Urinary bladder (tissue), 3 donors: ENCODE measurements at regions not wholly inside any gene's neighbourhood (a gene's known extent, or its start where the extent isn't known, plus 50 kb on each side); places are given as distances from the start of the nearest gene placed in this dataset.

Source experiments
- DNase-seq: peaks from one replicate; pipeline ENCODE4 v3.0.0-alpha.2; 2015; ENCODE audit errors: extremely low spot score
- H3K27ac ChIP-seq: one replicate; pipeline ENCODE4 v1.5.1; 2013; ENCODE audit warnings: low read depth, mild to moderate bottlenecking, moderate library complexity
- H3K36me3 ChIP-seq: one replicate; pipeline ENCODE4 v1.6.1; 2013; ENCODE audit warnings: mild to moderate bottlenecking, moderate library complexity; ENCODE audit not compliant: insufficient read depth
- H3K4me1 ChIP-seq: one replicate; pipeline ENCODE4 v1.6.1; 2013; ENCODE audit warnings: mild to moderate bottlenecking, moderate library complexity; ENCODE audit not compliant: insufficient read depth
- H3K4me3 ChIP-seq: one replicate; pipeline ENCODE4 v1.5.1; 2013; ENCODE audit warnings: low read depth, low read length
- WGBS: extraction: QIAGEN DNeasy Blood & Tissue Kit; methylation state at CpG from one replicate; pipeline ENCODE4 v1.1.7; 2013; 5-methylcytosine and 5-hydroxymethylcytosine counted together
- donor health status: healthy with polysubstance abuse.
- donor health status: healthy.

DNA sequence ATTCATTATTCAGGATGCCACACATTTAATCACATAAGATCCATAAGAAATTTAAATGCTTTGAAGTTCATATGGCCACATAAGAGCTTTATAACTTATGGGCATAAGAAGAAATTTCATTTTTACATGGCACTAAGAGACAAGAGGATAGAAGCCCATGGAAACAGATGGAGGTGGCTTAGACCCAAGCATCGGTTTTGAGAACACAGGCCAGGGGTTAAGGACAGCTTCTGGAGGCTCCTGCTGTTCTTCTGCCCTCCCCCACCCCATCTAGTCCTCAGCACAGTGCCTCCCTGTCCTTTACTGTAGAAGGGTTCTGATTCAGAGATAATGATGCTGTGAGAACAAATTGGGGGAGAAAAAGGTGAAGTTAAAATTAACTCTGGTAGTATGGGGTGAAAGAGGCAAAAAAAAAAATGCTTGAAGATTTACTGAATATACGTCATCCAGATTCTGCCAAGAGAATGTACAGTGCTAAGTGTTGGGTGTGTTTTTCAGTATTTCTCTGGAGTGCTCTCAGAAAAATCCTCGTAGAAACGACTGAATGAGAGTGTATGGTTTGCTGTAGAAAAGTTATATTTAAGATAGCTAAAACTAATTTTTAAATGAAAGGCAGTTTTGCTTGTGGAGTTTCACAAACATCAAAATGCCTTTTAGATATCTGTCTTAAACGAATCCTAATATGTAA, 539.7 kb downstream of the QKI start:
- Histone ChIP-seq H3K4me1 (no peaks in the 10 kb centered on the region), H3K27ac (no peak overlapping the region), H3K4me3 (no peak overlapping the region), H3K36me3 (no peaks in the 10 kb centered on the region)
- 79% methylated on average over 5 of the region's 5 CpGs for WGBS
- no peak for DNase-seq

DNA sequence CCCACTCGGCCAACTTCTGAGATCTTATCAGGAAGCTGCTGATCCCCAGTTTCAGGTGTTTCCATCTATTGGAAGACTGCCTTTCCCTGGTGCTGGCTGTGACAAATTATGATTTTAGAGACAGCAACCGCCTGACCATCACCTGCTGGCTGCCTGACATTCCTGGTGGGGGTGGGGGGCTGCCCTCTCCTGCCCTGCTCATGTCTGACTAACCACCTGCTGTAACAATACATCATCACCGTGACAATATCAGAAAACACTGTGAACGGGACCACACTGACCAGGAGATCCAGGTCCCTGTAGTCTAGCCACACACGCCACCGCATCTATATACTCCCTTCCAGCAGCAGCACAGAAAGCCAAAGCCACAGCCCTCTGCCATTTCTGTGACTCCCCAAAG, 537.5 kb downstream of the QKI start:
- Histone ChIP-seq H3K4me1 (no peaks in the 10 kb centered on the region), H3K36me3 (no peaks in the 10 kb centered on the region), H3K4me3 (no peak overlapping the region), H3K27ac (no peak overlapping the region)
- 92% methylated on average over 6 of the region's 6 CpGs for WGBS
- DNase-seq = no peak

DNA sequence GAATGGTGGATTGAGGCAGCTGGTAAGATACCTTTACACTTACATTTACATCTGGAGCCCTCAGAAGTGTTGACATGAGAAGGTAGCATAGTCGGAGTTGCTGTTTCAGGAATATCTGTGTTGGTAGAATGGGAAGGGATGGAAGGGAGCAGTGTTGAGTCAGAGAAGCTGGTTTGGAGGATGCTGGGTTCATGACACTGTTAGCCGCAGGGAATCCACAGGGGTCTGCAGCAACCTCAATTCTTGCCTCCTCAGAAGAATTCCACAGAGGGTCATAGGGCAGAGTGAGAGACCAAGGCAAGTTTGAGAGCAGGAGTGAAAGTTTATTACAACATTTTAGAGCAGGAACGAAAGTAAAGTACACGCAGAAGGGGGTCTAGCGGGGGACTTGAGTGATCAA, 536.8 kb downstream of the QKI start:
- 95% methylated on average over 5 of the region's 5 CpGs for WGBS
- DNase-seq = no peak
- H3K27ac ChIP-seq = no peak overlapping the region
- no peaks in the 10 kb centered on the region for H3K36me3 ChIP-seq
- no peaks in the 10 kb centered on the region for H3K4me1 ChIP-seq
- H3K4me3 ChIP-seq = no peak overlapping the region

DNA sequence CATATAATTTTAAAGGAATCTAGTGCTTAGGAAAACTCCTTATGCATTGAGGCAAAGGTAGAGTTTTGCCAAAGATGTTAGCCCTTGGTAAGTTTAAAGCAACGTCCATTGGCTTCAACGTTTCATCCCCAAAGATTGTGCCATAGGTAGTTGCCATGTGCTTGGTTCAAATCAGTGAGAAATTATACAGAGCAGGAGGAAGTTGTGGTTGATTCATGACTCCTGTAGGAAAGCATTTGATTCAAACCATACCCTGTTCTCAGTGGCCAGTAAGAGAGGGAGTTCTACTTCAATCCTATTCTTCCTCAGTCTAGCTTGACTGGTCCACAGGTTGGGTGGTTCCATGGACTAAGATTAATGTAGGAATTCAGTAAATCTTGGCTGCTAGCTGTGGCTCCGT, 535.6 kb downstream of the QKI start:
- 84% methylated on average over 3 of the region's 3 CpGs for WGBS
- no peaks in the 10 kb centered on the region for H3K4me1 ChIP-seq
- no peak overlapping the region for H3K27ac ChIP-seq
- no peak for DNase-seq
- no peak overlapping the region for H3K4me3 ChIP-seq
- H3K36me3 ChIP-seq = no peaks in the 10 kb centered on the region

DNA sequence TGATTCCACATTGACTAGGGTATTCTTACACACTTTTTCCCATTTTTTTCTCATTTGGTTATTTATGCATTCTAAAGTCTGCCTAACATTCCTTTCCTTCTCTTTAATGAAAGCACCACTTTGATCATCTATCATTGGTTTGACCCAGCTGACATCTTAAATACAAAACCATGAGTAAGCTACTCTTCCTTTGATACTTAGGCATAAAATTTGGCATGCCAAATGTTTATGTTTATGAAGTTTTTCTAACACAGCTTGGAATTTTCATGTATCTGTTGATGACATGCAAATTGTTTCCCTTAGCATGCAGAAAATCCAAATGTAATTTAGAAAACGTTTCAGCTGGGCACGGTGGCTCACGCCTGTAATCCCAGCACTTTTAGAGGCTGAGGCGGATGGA, 534.9 kb downstream of the QKI start:
- DNase-seq = no peak
- Histone ChIP-seq H3K27ac (no peak overlapping the region), H3K4me3 (no peak overlapping the region), H3K4me1 (no peaks in the 10 kb centered on the region), H3K36me3 (no peaks in the 10 kb centered on the region)
- 74% methylated on average over 4 of the region's 4 CpGs for WGBS

DNA sequence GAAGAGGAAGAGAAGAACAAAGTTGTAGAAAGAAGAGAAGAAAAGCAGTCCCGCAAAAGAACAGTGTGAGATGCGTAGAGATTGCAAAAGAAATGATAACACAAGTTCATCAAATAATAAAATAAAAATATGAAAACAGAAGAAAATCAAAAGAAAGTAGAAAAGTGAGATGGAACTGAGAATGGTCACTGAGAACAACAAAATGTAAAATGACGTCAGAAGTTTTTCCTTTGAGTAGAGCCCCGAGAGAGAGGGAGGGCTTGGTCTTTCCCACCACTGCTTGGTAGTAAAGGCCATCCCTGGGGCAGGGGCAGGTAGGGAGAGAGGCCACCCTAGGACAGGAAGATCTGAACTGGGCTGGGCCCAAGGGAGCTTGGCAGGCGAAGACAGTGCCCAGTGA, 533.7 kb downstream of the QKI start:
- DNase-seq = no peak
- H3K4me3 ChIP-seq = no peak overlapping the region
- WGBS = 80% methylated on average over 5 of the region's 5 CpGs
- no peaks in the 10 kb centered on the region for H3K36me3 ChIP-seq
- no peak overlapping the region for H3K27ac ChIP-seq
- no peaks in the 10 kb centered on the region for H3K4me1 ChIP-seq

DNA sequence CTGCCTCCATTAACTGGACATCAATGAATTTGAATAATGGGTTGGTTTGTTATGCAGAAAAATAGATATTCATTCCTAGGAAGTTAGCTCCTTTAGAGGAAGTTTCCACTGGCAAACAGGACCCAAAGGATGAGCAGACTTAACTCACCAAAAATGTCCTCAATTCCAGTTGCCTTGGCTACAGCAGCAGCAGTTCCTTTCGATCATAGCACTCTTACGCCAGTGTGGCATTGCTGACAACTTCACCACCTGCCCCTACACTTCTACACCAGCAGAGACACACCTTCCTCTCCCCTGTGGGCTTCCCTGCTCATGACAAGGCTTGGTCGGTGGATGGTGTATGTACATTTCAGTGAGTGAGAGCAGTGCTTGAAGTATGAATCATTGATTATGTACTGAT, 532.8 kb downstream of the QKI start:
- Histone ChIP-seq H3K27ac (no peak overlapping the region), H3K4me3 (no peak overlapping the region), H3K4me1 (no peaks in the 10 kb centered on the region), H3K36me3 (no peaks in the 10 kb centered on the region)
- WGBS = 84% methylated on average over 3 of the region's 3 CpGs
- no peak for DNase-seq

DNA sequence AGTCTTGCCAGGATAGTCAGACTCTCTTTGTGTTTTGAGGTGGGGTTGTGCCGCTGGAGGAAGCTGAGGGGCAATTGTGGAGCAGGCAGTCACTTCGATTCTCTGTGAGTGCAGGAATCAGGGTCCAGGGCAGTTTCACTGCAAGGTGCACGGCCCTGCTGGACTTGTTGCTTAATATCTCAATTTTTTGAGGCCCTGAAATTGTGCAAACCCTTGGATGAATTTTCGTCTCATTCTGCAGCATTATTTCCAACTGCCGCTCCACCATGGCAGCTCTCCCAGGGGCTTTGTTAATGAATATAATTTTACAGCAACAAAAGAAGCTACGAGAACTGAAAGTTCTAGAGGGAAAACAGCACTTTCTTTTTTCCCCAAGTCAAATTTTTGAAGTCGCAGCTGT, 531.9 kb downstream of the QKI start:
- DNase-seq = no peak
- Histone ChIP-seq H3K4me1 (no peaks in the 10 kb centered on the region), H3K4me3 (no peak overlapping the region), H3K27ac (no peak overlapping the region), H3K36me3 (no peaks in the 10 kb centered on the region)
- 72% methylated on average over 7 of the region's 7 CpGs for whole genome bisulfite sequencing

DNA sequence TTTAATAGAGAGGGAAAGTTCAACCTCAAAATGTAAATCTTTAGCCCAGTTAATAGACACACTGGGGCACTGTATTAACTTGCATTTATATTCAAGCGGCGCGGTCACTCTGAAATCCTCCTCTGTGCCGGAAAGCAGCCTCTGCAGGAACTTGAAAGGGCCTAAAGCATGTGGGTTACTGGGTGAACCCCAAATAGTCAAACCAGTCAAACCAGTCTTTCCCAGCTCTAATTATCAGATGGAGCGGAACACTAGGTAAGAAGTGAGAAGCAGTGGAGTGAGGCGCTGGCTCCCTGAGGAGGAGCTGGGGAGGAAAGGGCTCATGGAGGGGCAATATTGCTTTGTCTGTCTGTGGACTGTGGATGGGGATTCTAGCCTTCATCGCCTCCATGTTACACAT, 531.3 kb downstream of the QKI start:
- 81% methylated on average over 7 of the region's 7 CpGs for WGBS
- peak; percentile 72 for DNase-seq
- no peaks in the 10 kb centered on the region for H3K36me3 ChIP-seq
- H3K4me3 ChIP-seq = no peak overlapping the region
- H3K27ac ChIP-seq = no peak overlapping the region
- no peaks in the 10 kb centered on the region for H3K4me1 ChIP-seq

DNA sequence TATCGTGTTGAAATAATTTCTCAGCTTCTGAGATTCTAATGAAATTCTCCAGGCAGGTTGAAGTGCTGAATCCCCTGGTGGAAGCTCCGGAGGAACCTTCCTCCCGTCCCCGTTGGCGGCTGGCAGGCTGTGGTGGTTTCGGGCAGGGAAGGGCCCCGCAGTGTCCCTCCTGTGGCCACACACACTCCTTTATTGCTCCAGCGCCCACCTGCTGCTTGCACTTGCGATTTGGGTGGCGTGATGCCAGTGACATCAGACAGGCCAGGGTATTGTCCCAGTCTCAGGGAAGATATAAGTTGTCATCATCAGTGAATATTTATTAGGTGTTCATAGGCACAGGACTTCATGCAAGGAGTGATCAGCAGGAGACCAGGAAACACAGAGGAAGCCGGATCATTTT, 530.4 kb downstream of the QKI start:
- Histone ChIP-seq H3K27ac (no peak overlapping the region), H3K36me3 (no peaks in the 10 kb centered on the region), H3K4me3 (no peak overlapping the region), H3K4me1 (no peaks in the 10 kb centered on the region)
- 54% methylated on average over 11 of the region's 11 CpGs for WGBS
- DNase-seq = no peak

DNA sequence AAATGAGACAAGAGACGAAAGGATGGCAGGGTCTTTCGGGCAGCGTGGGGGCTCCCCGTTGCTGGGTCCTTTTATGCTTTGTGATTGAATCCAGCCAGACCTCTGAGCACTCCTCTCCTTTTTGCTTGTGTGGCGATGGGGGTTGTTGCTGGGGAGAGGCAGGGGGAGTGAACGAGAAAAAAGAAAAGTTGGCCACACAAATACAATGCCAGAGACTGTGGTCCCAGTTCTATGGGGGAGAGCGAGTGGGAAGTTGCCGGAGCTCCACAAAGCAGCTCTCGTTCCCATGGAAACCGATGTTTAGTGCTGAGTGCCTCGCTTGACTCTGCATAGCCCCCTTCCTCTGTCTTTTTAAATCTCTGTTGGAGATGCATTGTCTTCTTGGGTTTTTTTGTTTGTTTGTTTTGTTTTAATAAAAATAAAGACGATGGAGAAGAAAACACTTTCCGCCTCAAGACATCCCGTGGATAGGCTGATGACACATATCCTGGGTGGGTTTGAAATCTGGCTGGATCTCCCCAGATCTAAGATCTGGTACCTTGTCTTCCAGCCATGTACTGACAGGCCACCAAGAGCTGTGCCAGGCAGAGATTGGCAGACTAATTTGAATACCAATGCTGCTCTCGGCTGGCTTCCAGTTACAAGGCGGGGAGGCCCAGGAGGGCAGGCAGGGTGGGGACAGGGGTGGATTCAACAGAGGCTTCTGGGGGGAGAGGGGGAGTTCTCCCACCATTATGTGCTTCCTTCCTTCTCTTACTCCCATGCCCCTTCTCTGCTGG, 529.3 kb downstream of the QKI start:
- Histone ChIP-seq H3K4me1 (no peaks in the 10 kb centered on the region), H3K4me3 (no peak overlapping the region), H3K27ac (no peak overlapping the region), H3K36me3 (no peaks in the 10 kb centered on the region)
- DNase-seq = peak; percentile 58
- 18% methylated on average over 16 of the region's 16 CpGs for WGBS

DNA sequence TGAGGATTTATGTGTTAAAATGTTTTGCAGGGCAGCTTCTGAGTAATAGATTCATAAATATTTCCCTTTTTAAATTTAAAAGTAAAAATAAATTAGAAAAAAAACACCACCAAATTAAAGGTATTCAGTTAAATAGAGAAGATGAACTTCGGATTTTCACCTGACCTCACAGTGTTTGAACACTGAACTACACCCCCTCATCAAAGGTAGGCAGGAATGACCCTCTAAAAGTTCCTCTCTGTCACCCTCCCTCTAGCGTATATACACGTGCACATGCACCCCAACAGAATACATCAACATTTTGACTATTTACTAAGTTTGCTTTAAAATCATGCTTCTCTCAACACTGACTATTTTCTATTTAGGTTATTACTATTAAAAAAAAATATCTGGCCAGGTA, 528.3 kb downstream of the QKI start:
- WGBS = 48% methylated on average over 3 of the region's 3 CpGs
- no peaks in the 10 kb centered on the region for H3K36me3 ChIP-seq
- no peak overlapping the region for H3K4me3 ChIP-seq
- no peak for DNase-seq
- no peaks in the 10 kb centered on the region for H3K4me1 ChIP-seq
- H3K27ac ChIP-seq = no peak overlapping the region

DNA sequence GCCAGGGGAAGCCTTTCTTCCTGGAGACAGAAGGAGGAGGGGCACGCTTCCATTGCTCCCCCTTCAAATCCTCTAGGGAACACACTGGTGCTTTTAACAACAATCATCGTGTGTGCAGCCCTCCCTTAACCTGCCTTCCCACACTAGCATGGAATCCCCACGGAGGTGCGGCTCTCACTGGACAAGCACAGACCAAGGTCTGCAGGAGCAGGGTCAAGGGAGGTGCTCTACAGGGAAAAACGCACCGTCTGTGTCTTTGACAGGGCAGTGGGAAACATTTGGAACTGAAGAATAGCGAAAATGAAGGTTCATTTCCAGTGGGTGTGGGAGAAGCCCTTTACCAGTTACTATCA, 527.1 kb downstream of the QKI start:
- H3K27ac ChIP-seq = no peak overlapping the region
- no peaks in the 10 kb centered on the region for H3K4me1 ChIP-seq
- H3K4me3 ChIP-seq = no peak overlapping the region
- H3K36me3 ChIP-seq = no peaks in the 10 kb centered on the region
- WGBS = 51% methylated on average over 7 of the region's 7 CpGs
- no peak for DNase-seq

DNA sequence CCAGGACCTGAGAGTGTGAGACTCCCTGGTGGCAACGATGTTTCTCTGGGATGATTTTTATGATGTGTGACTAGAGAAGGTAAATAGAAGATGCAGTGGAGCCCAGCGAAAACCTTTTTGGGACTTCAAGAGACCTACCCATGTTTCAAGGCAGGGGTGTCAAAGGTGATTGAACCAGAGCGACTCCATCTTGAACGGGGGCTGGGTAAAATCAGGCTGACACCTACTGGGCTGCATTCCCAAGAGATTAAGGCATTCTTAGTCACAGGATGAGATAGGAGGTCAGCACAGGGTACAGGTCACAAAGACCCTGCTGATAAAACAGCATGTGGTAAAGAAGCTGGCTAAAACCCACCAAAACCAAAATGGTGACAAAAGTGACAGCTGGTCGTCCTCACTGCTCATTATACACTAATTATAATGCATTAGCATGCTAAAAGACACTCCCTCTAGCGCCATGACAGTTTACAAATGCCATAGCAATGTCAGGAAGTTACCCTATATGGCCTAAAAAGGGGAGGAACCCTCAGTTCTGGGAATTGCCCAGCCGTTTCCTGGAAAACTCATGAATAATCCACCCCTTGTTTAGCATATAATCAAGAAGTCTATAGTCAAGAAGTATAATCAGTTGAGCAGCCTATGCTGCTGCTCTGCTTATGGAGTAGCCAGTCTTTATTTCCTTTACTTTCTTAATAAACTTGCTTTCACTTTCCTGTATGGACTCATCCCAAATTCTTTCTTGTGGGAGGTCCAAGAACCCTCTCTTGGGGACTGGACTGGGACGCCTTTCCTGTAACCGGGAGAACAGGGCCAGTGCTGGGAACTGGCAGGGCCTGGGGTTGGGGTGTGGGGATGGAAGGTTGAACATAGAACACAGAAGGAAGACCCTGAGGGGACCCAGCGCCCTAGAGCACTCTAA, 526.4 kb downstream of the QKI start:
- H3K4me1 ChIP-seq = no peaks in the 10 kb centered on the region
- H3K4me3 ChIP-seq = no peak overlapping the region
- H3K36me3 ChIP-seq = no peaks in the 10 kb centered on the region
- 57% methylated on average over 10 of the region's 10 CpGs for WGBS
- DNase-seq = no peak
- no peak overlapping the region for H3K27ac ChIP-seq
